ENCODE measurements at regions not wholly inside any gene's neighbourhood (a gene's known extent, or its start where the extent isn't known, plus 50 kb on each side); places are given as distances from the start of the nearest gene placed in this dataset.

GRCh38 chr2:207385903-207386302, 143.9 kb upstream of the CREB1 start:
- TF ChIP-seq CTCF (IDR thresholded peaks at IDR 0.05) (no peak), POLR2A (IDR thresholded peaks at IDR 0.05) (no peak)

All from stomach (tissue), 4 donors.